Nephron (organoid): ENCODE measurements at regions not wholly inside any gene's neighbourhood (a gene's known extent, or its start where the extent isn't known, plus 50 kb on each side); places are given as distances from the start of the nearest gene placed in this dataset.

Experiments
- H3K27ac Mint-ChIP-seq, 3 experiments: 2 replicates each; pipeline ENCODE4 v1.8.0; 2020; ENCODE audit warnings: mixed read lengths in 3 of 3, mild to moderate bottlenecking in 2 of 3, moderate library complexity in 1 of 3
- H3K27me3 Mint-ChIP-seq: 2 replicates; pipeline ENCODE4 v1.8.0; 2021; ENCODE audit warnings: low read depth, mild to moderate bottlenecking, moderate library complexity, mixed read lengths
- H3K36me3 Mint-ChIP-seq: 2 replicates; pipeline ENCODE4 v1.8.0; 2020; ENCODE audit warnings: low read depth, mixed read lengths
- H3K4me1 Mint-ChIP-seq: 2 replicates; pipeline ENCODE4 v1.8.0; 2020; ENCODE audit warnings: mixed read lengths
- H3K4me3 Mint-ChIP-seq, 3 experiments: 2 replicates each; pipeline ENCODE4 v1.8.0; 2020; ENCODE audit warnings: mild to moderate bottlenecking in 3 of 3, mixed read lengths in 3 of 3, moderate library complexity in 2 of 3
- H3K9me3 Mint-ChIP-seq: 2 replicates; pipeline ENCODE4 v1.8.0; 2020; ENCODE audit warnings: mixed read lengths
- TF ChIP-seq, protein P1 (sequence below), 3 experiments: fragments of 200-600 bp; sonication (generic); IDR thresholded peaks; one replicate each; pipeline ENCODE4 v1.5.0; 2021; ENCODE audit warnings: antibody characterized with exemption in 3 of 3; ENCODE audit not compliant: unreplicated experiment in 3 of 3

DNA sequence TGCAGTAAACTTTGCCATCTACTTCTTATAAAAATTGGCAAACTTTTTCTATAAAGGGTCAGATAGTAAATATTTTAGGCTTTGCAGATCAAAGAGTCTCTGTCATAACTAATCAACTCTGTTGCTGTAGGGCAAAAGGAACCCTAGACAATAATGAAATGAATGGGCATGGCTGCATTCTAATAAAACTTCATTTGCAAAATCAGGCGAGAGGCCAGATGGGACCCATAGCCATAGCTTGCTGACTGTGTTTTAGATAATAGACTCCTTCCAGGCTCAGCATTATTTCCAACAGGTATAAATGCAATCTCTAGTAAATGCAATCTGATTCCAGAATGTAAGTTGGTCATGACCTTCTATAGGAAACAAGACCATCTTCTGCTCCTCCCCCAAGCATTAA, 490.7 kb downstream of the TOX3 start:
- H3K9me3 Mint-ChIP-seq: no peaks in the 10 kb centered on the region
- no peak overlapping the region for H3K27ac Mint-ChIP-seq
- H3K4me3 Mint-ChIP-seq: no peak overlapping the region
- peaks cover 10% of the 10 kb centered on the region for H3K4me1 Mint-ChIP-seq
- H3K27me3 Mint-ChIP-seq: no peaks in the 10 kb centered on the region
- TF ChIP-seq, protein P1, sequence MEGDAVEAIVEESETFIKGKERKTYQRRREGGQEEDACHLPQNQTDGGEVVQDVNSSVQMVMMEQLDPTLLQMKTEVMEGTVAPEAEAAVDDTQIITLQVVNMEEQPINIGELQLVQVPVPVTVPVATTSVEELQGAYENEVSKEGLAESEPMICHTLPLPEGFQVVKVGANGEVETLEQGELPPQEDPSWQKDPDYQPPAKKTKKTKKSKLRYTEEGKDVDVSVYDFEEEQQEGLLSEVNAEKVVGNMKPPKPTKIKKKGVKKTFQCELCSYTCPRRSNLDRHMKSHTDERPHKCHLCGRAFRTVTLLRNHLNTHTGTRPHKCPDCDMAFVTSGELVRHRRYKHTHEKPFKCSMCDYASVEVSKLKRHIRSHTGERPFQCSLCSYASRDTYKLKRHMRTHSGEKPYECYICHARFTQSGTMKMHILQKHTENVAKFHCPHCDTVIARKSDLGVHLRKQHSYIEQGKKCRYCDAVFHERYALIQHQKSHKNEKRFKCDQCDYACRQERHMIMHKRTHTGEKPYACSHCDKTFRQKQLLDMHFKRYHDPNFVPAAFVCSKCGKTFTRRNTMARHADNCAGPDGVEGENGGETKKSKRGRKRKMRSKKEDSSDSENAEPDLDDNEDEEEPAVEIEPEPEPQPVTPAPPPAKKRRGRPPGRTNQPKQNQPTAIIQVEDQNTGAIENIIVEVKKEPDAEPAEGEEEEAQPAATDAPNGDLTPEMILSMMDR (IDR thresholded peaks at IDR 0.05; ENCODE audit: unreplicated experiment in 3 of 3): no peak
- no peaks in the 10 kb centered on the region for H3K36me3 Mint-ChIP-seq

DNA sequence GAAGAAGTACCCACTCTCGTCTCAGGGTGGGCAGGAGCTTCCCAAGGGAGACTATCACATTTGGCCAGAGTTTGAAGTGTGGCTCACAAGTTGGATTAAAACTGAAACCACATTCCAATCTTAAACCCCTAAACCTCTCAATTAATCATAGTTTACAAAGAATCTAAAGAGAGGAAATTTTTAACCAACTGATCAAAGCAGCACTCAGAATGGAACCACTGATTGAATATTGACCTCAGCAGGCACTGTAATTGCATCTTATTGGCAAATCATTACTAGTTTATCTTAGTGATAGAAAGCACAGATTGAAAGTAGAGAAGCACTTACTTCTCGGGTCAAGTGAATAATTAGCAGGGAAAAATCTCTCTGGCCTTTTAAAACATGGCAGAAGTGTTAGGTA, 491.6 kb downstream of the TOX3 start:
- Mint-ChIP-seq H3K4me1 (peaks cover 10% of the 10 kb centered on the region), H3K27ac (peak overlapping the region in 2 of 3 experiments; percentile 10 to 14), H3K4me3 (no peak overlapping the region), H3K9me3 (no peaks in the 10 kb centered on the region), H3K27me3 (peaks cover 4% of the 10 kb centered on the region), H3K36me3 (no peaks in the 10 kb centered on the region)
- TF ChIP-seq, protein P1 (IDR thresholded peaks at IDR 0.05; ENCODE audit: unreplicated experiment in 3 of 3): no peak

DNA sequence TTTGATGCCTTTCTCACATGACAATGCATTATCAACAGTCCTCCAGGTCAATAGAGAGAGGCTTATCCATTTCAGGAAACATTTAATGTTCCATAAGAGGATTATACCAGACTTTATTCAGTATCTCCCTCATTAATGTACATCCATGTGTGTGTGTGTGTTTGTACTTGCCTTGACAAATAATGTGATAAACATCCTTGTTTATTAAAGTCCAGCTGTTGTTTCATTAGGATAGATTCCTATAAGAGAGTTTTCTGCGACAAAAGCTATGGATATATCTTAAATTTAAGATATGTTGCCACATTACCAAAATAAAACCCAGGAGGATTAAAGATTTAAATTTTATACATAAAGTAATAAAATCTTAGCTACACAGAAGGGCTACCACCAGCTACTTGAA, 492.6 kb downstream of the TOX3 start:
- Mint-ChIP-seq H3K27me3 (peaks cover 7% of the 10 kb centered on the region), H3K4me3 (no peak overlapping the region), H3K9me3 (no peaks in the 10 kb centered on the region), H3K4me1 (peaks cover 10% of the 10 kb centered on the region), H3K27ac (no peak overlapping the region), H3K36me3 (no peaks in the 10 kb centered on the region)
- TF ChIP-seq, protein P1 (IDR thresholded peaks at IDR 0.05; ENCODE audit: unreplicated experiment in 3 of 3): no peak

GRCh38 chr16:52052818-52053217, 494.1 kb downstream of the TOX3 start:
- no peaks in the 10 kb centered on the region for H3K36me3 Mint-ChIP-seq
- no peak overlapping the region for H3K4me3 Mint-ChIP-seq
- peaks cover 7% of the 10 kb centered on the region for H3K27me3 Mint-ChIP-seq
- H3K9me3 Mint-ChIP-seq: no peaks in the 10 kb centered on the region
- TF ChIP-seq, protein P1 (IDR thresholded peaks at IDR 0.05; ENCODE audit: unreplicated experiment in 3 of 3): no peak
- no peak overlapping the region for H3K27ac Mint-ChIP-seq
- H3K4me1 Mint-ChIP-seq: peaks cover 10% of the 10 kb centered on the region

DNA sequence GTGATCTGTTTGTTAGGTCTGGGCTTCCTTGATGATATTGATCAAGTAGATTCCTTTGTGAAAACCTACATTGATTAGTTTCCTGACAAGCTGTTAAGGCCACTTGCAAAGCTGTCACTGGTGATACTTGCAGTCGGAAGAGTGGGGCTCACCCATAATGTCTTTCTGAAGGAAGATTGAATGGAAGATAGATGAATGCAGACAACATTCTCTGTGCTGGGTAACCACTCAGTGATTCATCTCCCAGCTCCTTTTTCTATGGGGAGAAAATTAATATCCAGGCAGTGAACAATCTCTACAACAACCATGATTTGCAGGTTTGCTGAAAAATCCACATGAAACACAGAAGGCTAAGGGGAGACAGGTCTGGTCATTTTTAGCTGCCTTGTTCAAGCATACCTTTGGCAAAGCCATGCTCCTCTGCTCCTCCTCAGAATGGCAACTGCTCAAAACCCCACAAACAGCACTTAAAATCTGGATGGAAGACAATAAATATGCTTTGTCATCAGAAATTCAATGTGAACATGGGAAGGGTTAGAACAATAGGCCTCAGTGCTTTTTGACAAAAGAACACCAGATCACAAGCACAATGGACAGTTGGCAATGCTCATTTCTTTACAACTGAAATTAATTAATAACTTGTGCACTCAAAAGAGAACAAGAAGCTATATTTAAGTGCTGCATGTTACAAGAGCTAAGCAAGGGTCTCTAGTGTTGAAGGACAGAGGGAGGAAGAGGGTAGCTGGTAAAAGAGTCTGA, 495.4 kb downstream of the TOX3 start:
- peaks cover 1% of the 10 kb centered on the region for H3K9me3 Mint-ChIP-seq
- peaks cover 8% of the 10 kb centered on the region for H3K27me3 Mint-ChIP-seq
- H3K36me3 Mint-ChIP-seq: no peaks in the 10 kb centered on the region
- H3K27ac Mint-ChIP-seq: no peak overlapping the region
- TF ChIP-seq, protein P1 (IDR thresholded peaks at IDR 0.05; ENCODE audit: unreplicated experiment in 3 of 3): no peak
- peaks cover 10% of the 10 kb centered on the region for H3K4me1 Mint-ChIP-seq
- no peak overlapping the region for H3K4me3 Mint-ChIP-seq

DNA sequence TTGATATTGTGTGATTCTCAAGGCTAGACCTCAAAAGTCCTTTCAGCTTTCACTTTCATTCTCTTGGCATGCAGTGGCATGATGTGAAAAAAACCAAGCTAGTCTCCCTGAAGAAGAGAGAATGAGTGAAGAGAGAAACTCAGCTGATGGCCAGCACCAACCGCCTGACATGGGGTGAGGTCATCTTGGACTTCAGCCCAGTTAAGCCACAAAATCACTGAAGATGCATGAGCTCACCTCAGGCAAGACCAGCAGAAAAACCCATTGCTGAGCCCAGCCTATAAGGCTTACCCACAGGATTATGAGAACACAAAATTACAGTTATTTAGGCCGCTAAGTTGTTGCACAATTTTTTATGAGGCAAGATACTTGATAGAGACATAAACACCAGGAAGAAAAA, 496.5 kb downstream of the TOX3 start:
- H3K36me3 Mint-ChIP-seq: no peaks in the 10 kb centered on the region
- H3K4me1 Mint-ChIP-seq: peaks cover 10% of the 10 kb centered on the region
- TF ChIP-seq, protein P1 (IDR thresholded peaks at IDR 0.05; ENCODE audit: unreplicated experiment in 3 of 3): no peak
- no peak overlapping the region for H3K27ac Mint-ChIP-seq
- H3K4me3 Mint-ChIP-seq: no peak overlapping the region
- H3K9me3 Mint-ChIP-seq: peaks cover 3% of the 10 kb centered on the region
- H3K27me3 Mint-ChIP-seq: peaks cover 10% of the 10 kb centered on the region
